Gastrocnemius medialis (tissue), 4 donors: ENCODE measurements at regions not wholly inside any gene's neighbourhood (a gene's known extent, or its start where the extent isn't known, plus 50 kb on each side); places are given as distances from the start of the nearest gene placed in this dataset.
"Not testable (repeated sequence)": the region's sequence is repeated elsewhere in the genome, so short reads cannot be mapped to it uniquely, and the experiment has no call there.

ENCODE experiments used
- ATAC-seq, 2 donors: fragments of 150-250 bp; one replicate each; pipeline ENCODE4 v1.9.1; 2016
- DNase-seq, 2 donors: peaks; one replicate each; pipeline ENCODE4 v3.0.0-alpha.2; 2019
- H3K27ac ChIP-seq, 4 donors: fragments of 200-600 bp; sonication (generic); 1 replicate in 1 of 4; 2 replicates in 3 of 4; pipeline ENCODE4 v1.5.1; 2016 to 2018; ENCODE audit warnings: mild to moderate bottlenecking in 2 of 4, moderate library complexity in 1 of 4
- H3K27me3 ChIP-seq, 3 donors: fragments of 200-600 bp; sonication (generic) in 2 of 3; 1 replicate in 1 of 3; 2 replicates in 2 of 3; pipeline versions ENCODE4 v1.5.1 to v1.6.0; 2016 to 2019; ENCODE audit warnings: mild to moderate bottlenecking in 1 of 3, moderate library complexity in 1 of 3
- H3K36me3 ChIP-seq, 2 donors: fragments of 200-600 bp; sonication (generic) in 1 of 2; one replicate each; pipeline ENCODE4 v1.5.1; 2017 to 2018
- H3K4me1 ChIP-seq, 2 donors: fragments of 200-600 bp; sonication (generic) in 1 of 2; one replicate each; pipeline ENCODE4 v1.5.1; 2016 to 2017; ENCODE audit warnings: mild to moderate bottlenecking in 2 of 2
- H3K4me3 ChIP-seq, 4 donors: fragments of 200-600 bp; sonication (generic) in 3 of 4; 1 replicate in 1 of 4; 2 replicates in 3 of 4; pipeline ENCODE4 v1.5.1; 2016 to 2019; ENCODE audit warnings: mild to moderate bottlenecking in 2 of 4
- H3K9me3 ChIP-seq, 3 donors: fragments of 200-600 bp; sonication (generic) in 2 of 3; 1 replicate in 1 of 3; 2 replicates in 2 of 3; pipeline ENCODE4 v1.5.1; 2016 to 2019
- CTCF ChIP-seq, 5 experiments: fragments of 450-650 bp in 3 of 5; fragments of 200-600 bp in 2 of 5; sonication (generic) in 2 of 5; IDR thresholded peaks in 4 of 5; conservative IDR thresholded peaks in 1 of 5; 1 replicate in 4 of 5; 2 replicates in 1 of 5; pipeline ENCODE4 v1.5.1; 2016 to 2019; ENCODE audit warnings: antibody characterized with exemption in 5 of 5, mild to moderate bottlenecking in 3 of 5, moderate library complexity in 3 of 5
- POLR2A ChIP-seq, 2 donors: fragments of 450-650 bp; IDR thresholded peaks; one replicate each; pipeline ENCODE4 v1.6.1; 2017; ENCODE audit warnings: antibody characterized with exemption in 2 of 2, mild to moderate bottlenecking in 2 of 2, moderate library complexity in 2 of 2
- in situ Hi-C, 4 donors: fragments of 200-750 bp; cut with MboI; loops; one replicate each; pipeline versions ENCODE4 v1.15.0 to v1.8.0; 2017; ENCODE audit warnings: low sequenced_read_pairs in 4 of 4
- intact Hi-C: fragments of 100-400 bp; cut with DNase I; formaldehyde crosslinking; loops from one replicate; pipeline ENCODE4 v1.15.1; 2023; ENCODE audit warnings: low total_unique reads

GRCh38 chr7:54259185-54259584 lies 283.0 kb upstream of the VSTM2A start:
- H3K27ac ChIP-seq = no peak overlapping the region
- intact Hi-C loops = no loop called here
- no peaks in the 10 kb centered on the region for H3K27me3 ChIP-seq
- no peaks in the 10 kb centered on the region for H3K9me3 ChIP-seq
- no peaks in the 10 kb centered on the region for H3K4me1 ChIP-seq
- no peaks in the 10 kb centered on the region for H3K36me3 ChIP-seq
- TF ChIP-seq POLR2A (IDR thresholded peaks at IDR 0.05) = no peak
- no peak for TF ChIP-seq CTCF (IDR thresholded peaks at IDR 0.05 in 4 of 5, conservative IDR thresholded peaks at IDR 0.05 in 1 of 5)
- DNase-seq (no peak), ATAC-seq (no peak)
- no peak overlapping the region for H3K4me3 ChIP-seq
- in situ Hi-C loops = no loop called here

DNA sequence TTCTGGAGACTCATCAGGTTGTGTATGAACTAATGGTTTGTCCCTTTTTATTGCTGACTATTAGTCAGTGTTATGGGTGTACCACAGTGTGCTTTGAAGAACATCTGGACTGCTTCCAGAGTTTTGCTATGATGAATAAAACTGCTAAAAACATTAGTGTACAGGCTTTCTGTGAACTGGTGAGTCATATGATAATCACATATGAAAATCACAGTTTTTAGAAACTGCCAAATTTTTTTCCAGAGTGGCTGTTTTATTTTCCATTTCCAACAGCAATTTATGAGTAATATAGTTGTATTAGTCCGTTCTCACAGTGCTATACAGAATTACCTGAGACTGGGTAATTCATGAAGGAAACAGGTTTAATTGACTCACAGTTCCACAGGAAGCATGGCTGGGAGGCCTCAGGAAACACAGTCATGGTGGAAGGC lies 281.2 kb upstream of the VSTM2A start:
- Histone ChIP-seq H3K4me3 (no peak overlapping the region), H3K36me3 (no peaks in the 10 kb centered on the region), H3K27ac (no peak overlapping the region), H3K4me1 (no peaks in the 10 kb centered on the region), H3K27me3 (no peaks in the 10 kb centered on the region), H3K9me3 (no peaks in the 10 kb centered on the region)
- in situ Hi-C loops (no loop called here), intact Hi-C loops (no loop called here)
- DNase-seq (no peak), ATAC-seq (no peak)
- TF ChIP-seq POLR2A (IDR thresholded peaks at IDR 0.05) = no peak
- TF ChIP-seq CTCF (IDR thresholded peaks at IDR 0.05 in 4 of 5, conservative IDR thresholded peaks at IDR 0.05 in 1 of 5) = no peak

GRCh38 chr7:54278847-54279246 lies 263.3 kb upstream of the VSTM2A start:
- no peak for ATAC-seq
- no peak overlapping the region for H3K27ac ChIP-seq
- H3K36me3 ChIP-seq = no peaks in the 10 kb centered on the region
- no peaks in the 10 kb centered on the region for H3K27me3 ChIP-seq
- no peak for DNase-seq
- no peaks in the 10 kb centered on the region for H3K9me3 ChIP-seq
- TF ChIP-seq POLR2A (IDR thresholded peaks at IDR 0.05) = no peak
- no peak for TF ChIP-seq CTCF (IDR thresholded peaks at IDR 0.05 in 4 of 5, conservative IDR thresholded peaks at IDR 0.05 in 1 of 5)
- intact Hi-C loops = no loop called here
- no peak overlapping the region for H3K4me3 ChIP-seq
- H3K4me1 ChIP-seq = no peaks in the 10 kb centered on the region
- in situ Hi-C loops = no loop called here

DNA sequence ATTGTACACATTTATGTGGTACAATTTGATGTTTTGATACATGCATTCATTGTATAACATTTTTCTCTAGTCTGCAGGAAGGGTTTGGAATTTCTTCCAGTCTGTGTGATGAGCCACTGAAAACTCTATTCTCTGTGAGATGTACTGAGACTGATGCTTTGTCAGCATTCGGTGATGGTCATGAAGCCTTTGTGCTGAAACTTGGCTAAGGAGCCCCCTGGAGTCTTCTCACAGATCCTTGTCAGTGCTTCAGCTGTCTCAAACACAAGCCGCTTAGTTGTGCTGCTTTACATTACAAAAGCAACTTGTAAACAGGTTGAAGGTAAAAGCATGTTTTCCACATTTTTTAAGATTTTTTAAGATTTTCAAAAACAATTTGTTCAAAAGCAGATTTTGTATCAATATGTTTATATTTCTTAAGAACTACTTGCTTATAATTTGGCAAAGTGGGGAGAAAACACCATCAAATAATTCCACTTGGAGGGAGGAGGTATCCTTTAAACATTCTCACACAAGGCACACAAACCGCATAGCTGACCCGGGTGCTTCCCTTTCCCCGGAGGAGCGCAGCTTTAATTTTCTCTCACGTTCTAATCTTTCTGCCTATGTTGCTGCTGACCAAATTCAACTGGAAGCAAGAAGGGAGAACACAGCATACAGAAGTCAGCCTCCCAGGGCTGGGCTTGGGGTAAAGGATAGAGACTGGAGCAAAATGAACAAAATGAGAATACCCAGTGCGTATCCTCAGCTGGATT lies 249.8 kb upstream of the VSTM2A start:
- in situ Hi-C loops (no loop called here), intact Hi-C loops (no loop called here)
- Histone ChIP-seq H3K4me3 (no peak overlapping the region), H3K27me3 (no peaks in the 10 kb centered on the region), H3K9me3 (no peaks in the 10 kb centered on the region), H3K36me3 (no peaks in the 10 kb centered on the region), H3K4me1 (no peaks in the 10 kb centered on the region), H3K27ac (no peak overlapping the region)
- ATAC-seq (no peak), DNase-seq (no peak)
- no peak for TF ChIP-seq CTCF (IDR thresholded peaks at IDR 0.05 in 4 of 5, conservative IDR thresholded peaks at IDR 0.05 in 1 of 5)
- no peak for TF ChIP-seq POLR2A (IDR thresholded peaks at IDR 0.05)

- no peak for TF ChIP-seq POLR2A (IDR thresholded peaks at IDR 0.05)
- no peak for TF ChIP-seq CTCF (IDR thresholded peaks at IDR 0.05 in 4 of 5, conservative IDR thresholded peaks at IDR 0.05 in 1 of 5)
- H3K27me3 ChIP-seq = no peaks in the 10 kb centered on the region
- H3K27ac ChIP-seq = no peak overlapping the region
- no peak overlapping the region for H3K4me3 ChIP-seq
- in situ Hi-C loops = no loop called here
- H3K36me3 ChIP-seq = no peaks in the 10 kb centered on the region
- no peaks in the 10 kb centered on the region for H3K9me3 ChIP-seq
- intact Hi-C loops = no loop called here
- ATAC-seq (no peak), DNase-seq (no peak)
- H3K4me1 ChIP-seq = no peaks in the 10 kb centered on the region
Observed at GRCh38 chr7:54299426-54299825, 242.7 kb upstream of the VSTM2A start.

DNA sequence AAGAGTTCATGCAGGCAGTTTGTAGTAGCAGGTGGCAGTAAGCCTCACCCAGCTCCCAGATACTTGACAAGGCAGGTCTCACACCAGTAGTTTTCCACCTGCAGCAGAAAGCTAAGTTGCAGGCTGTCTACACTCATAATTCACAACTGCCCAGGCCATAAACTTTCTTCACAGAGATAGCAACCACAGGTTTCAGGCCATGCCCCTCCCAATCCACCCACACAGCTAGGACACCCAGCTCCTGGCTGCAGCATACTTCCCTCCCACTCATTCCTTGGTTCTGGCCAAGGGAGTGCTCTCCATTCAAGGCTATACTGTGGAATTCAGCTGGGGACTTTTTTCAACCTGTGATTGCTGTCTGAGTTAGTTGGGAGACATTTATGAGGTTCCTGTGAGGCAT lies 226.2 kb upstream of the VSTM2A start:
- ATAC-seq = not testable (repeated sequence)

More for the DNA sequence above, 226.2 kb upstream of the VSTM2A start:
- H3K27ac ChIP-seq, intact Hi-C loops, DNase-seq, in situ Hi-C loops, H3K27me3 ChIP-seq, H3K4me3 ChIP-seq, H3K36me3 ChIP-seq, H3K4me1 ChIP-seq, H3K9me3 ChIP-seq: not testable (repeated sequence)
